H1 (cell line): ENCODE measurements at regions not wholly inside any gene's neighbourhood (a gene's known extent, or its start where the extent isn't known, plus 50 kb on each side); places are given as distances from the start of the nearest gene placed in this dataset.

Source experiments
- BCL11A ChIP-seq, 2 experiments: IDR thresholded peaks; one replicate each; pipeline ENCODE4 v1.6.1; 2011; ENCODE audit warnings: low read depth in 2 of 2, low read length in 2 of 2, mild to moderate bottlenecking in 2 of 2
- CREB1 ChIP-seq: IDR thresholded peaks from 2 replicates; pipeline ENCODE4 v1.6.1; 2012; ENCODE audit warnings: inconsistent platforms
- HDAC2 ChIP-seq, 2 experiments: fragments of 300-600 bp in 1 of 2; sonication (generic) in 1 of 2; IDR thresholded peaks; 2 replicates each; pipeline ENCODE4 v1.6.1; 2011 to 2012; ENCODE audit warnings: low read depth in 2 of 2, low read length in 2 of 2, mild to moderate bottlenecking in 2 of 2, moderate library complexity in 2 of 2, borderline replicate concordance in 1 of 2, inconsistent platforms in 1 of 2
- JUN ChIP-seq: IDR thresholded peaks from 2 replicates; pipeline ENCODE4 v1.6.1; 2011; ENCODE audit warnings: low read depth, mild to moderate bottlenecking, improper control_type of control experiment, low read length
- NANOG ChIP-seq: IDR thresholded peaks from 2 replicates; pipeline ENCODE4 v1.6.1; 2011; ENCODE audit warnings: low read length, low read depth, mild to moderate bottlenecking, inconsistent platforms; ENCODE audit not compliant: insufficient read depth, poor library complexity, severe bottlenecking
- POLR2AphosphoS5 ChIP-seq: IDR thresholded peaks from 2 replicates; pipeline ENCODE4 v1.6.1; 2011; ENCODE audit warnings: low read depth, low read length
- SIX5 ChIP-seq: IDR thresholded peaks from 2 replicates; pipeline ENCODE4 v1.6.1; 2011; ENCODE audit warnings: mild to moderate bottlenecking, low read depth, low read length
- SP2 ChIP-seq: IDR thresholded peaks from 2 replicates; pipeline ENCODE4 v1.6.1; 2012; ENCODE audit warnings: mild to moderate bottlenecking, low read length, inconsistent platforms
- TF ChIP-seq, protein P1 (sequence below): fragments of 300-600 bp; sonication (generic); IDR thresholded peaks from 2 replicates; pipeline ENCODE4 v1.7.1; 2012; ENCODE audit warnings: low read length, moderate library complexity, mild to moderate bottlenecking, inconsistent platforms; ENCODE audit not compliant: insufficient replicate concordance

DNA sequence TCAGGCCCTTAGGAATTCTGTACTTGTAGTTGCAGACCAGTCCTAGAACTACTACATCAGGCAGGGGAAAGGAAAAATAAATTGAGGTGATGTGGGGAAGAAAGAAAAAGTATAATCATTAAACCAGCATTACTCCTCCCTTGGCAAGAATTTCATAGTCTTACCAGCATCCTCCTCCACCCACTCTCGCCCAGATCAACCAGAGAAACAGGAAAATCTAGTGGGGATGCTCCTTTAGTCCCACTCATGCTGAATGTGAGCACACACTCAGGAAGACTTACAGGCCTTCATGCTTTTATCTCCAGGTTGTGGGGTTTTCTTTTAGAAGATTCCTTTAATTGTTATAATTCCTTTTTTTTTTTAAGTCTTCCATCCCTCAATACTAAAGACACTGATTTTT, 129.3 kb upstream of the CCDC150 start (continued):
- TF ChIP-seq, protein P1, sequence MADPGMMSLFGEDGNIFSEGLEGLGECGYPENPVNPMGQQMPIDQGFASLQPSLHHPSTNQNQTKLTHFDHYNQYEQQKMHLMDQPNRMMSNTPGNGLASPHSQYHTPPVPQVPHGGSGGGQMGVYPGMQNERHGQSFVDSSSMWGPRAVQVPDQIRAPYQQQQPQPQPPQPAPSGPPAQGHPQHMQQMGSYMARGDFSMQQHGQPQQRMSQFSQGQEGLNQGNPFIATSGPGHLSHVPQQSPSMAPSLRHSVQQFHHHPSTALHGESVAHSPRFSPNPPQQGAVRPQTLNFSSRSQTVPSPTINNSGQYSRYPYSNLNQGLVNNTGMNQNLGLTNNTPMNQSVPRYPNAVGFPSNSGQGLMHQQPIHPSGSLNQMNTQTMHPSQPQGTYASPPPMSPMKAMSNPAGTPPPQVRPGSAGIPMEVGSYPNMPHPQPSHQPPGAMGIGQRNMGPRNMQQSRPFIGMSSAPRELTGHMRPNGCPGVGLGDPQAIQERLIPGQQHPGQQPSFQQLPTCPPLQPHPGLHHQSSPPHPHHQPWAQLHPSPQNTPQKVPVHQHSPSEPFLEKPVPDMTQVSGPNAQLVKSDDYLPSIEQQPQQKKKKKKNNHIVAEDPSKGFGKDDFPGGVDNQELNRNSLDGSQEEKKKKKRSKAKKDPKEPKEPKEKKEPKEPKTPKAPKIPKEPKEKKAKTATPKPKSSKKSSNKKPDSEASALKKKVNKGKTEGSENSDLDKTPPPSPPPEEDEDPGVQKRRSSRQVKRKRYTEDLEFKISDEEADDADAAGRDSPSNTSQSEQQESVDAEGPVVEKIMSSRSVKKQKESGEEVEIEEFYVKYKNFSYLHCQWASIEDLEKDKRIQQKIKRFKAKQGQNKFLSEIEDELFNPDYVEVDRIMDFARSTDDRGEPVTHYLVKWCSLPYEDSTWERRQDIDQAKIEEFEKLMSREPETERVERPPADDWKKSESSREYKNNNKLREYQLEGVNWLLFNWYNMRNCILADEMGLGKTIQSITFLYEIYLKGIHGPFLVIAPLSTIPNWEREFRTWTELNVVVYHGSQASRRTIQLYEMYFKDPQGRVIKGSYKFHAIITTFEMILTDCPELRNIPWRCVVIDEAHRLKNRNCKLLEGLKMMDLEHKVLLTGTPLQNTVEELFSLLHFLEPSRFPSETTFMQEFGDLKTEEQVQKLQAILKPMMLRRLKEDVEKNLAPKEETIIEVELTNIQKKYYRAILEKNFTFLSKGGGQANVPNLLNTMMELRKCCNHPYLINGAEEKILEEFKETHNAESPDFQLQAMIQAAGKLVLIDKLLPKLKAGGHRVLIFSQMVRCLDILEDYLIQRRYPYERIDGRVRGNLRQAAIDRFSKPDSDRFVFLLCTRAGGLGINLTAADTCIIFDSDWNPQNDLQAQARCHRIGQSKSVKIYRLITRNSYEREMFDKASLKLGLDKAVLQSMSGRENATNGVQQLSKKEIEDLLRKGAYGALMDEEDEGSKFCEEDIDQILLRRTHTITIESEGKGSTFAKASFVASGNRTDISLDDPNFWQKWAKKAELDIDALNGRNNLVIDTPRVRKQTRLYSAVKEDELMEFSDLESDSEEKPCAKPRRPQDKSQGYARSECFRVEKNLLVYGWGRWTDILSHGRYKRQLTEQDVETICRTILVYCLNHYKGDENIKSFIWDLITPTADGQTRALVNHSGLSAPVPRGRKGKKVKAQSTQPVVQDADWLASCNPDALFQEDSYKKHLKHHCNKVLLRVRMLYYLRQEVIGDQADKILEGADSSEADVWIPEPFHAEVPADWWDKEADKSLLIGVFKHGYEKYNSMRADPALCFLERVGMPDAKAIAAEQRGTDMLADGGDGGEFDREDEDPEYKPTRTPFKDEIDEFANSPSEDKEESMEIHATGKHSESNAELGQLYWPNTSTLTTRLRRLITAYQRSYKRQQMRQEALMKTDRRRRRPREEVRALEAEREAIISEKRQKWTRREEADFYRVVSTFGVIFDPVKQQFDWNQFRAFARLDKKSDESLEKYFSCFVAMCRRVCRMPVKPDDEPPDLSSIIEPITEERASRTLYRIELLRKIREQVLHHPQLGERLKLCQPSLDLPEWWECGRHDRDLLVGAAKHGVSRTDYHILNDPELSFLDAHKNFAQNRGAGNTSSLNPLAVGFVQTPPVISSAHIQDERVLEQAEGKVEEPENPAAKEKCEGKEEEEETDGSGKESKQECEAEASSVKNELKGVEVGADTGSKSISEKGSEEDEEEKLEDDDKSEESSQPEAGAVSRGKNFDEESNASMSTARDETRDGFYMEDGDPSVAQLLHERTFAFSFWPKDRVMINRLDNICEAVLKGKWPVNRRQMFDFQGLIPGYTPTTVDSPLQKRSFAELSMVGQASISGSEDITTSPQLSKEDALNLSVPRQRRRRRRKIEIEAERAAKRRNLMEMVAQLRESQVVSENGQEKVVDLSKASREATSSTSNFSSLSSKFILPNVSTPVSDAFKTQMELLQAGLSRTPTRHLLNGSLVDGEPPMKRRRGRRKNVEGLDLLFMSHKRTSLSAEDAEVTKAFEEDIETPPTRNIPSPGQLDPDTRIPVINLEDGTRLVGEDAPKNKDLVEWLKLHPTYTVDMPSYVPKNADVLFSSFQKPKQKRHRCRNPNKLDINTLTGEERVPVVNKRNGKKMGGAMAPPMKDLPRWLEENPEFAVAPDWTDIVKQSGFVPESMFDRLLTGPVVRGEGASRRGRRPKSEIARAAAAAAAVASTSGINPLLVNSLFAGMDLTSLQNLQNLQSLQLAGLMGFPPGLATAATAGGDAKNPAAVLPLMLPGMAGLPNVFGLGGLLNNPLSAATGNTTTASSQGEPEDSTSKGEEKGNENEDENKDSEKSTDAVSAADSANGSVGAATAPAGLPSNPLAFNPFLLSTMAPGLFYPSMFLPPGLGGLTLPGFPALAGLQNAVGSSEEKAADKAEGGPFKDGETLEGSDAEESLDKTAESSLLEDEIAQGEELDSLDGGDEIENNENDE = no peak
- TF ChIP-seq HDAC2 (IDR thresholded peaks at IDR 0.05; ENCODE audit: borderline replicate concordance in 1 of 2, low read depth in 2 of 2, low read length in 2 of 2) (no peak), NANOG (no peak), JUN (no peak), SIX5 (no peak), POLR2AphosphoS5 (no peak), SP2 (no peak), CREB1 (no peak), BCL11A (IDR thresholded peaks at IDR 0.05; ENCODE audit: low read depth in 2 of 2, low read length in 2 of 2) (no peak)
